Activated gamma-delta T cell treated with anti-CD3 and anti-CD28 coated beads, Interleukin-2, amount 50 U/mL, for 16 hours (primary cell): ENCODE measurements at regions not wholly inside any gene's neighbourhood (a gene's known extent, or its start where the extent isn't known, plus 50 kb on each side); places are given as distances from the start of the nearest gene placed in this dataset.
"Not testable (repeated sequence)": the region's sequence is repeated elsewhere in the genome, so short reads cannot be mapped to it uniquely, and the experiment has no call there.

Experiments used
- DNase-seq: peaks from one replicate; pipeline ENCODE4 v3.0.0-alpha.2; 2020; ENCODE audit warnings: low read depth

GRCh38 chr9:97103613-97104383 is 64.9 kb upstream of the CTSV start:
- DNase-seq: not testable (repeated sequence)

GRCh38 chr9:97099540-97099939 is 60.6 kb upstream of the CTSV start:
- DNase-seq: not testable (repeated sequence)

GRCh38 chr9:97096793-97097192 is 57.9 kb upstream of the CTSV start:
- DNase-seq: no peak

- not testable (repeated sequence) for DNase-seq
Measured at GRCh38 chr9:97089361-97089760, 50.4 kb upstream of the CTSV start.
